ENCODE measurements at regions not wholly inside any gene's neighbourhood (a gene's known extent, or its start where the extent isn't known, plus 50 kb on each side); places are given as distances from the start of the nearest gene placed in this dataset.

DNA sequence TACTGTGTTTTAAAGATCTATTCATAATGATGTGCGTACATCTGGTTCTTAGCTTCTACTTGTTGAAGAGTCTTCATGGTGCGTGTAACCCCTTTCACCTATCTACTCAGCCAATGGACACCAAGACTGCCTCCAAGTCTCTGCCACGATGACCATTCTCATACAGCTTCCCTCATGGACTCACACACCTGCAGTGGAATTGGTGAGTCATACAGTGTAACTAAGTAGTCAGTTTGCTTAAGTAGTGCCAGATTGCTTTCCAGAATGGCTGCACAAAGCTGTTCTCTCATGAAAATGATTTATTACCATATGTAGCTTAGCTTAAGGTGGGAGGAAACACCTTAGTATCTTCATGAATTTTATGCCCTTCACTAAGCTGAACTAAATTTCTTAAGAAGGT is 112.3 kb downstream of the AKAP11 start:
- ChIA-PET POLR2A (no interaction called here), CTCF (no interaction called here)
- TF ChIP-seq, protein P1, sequence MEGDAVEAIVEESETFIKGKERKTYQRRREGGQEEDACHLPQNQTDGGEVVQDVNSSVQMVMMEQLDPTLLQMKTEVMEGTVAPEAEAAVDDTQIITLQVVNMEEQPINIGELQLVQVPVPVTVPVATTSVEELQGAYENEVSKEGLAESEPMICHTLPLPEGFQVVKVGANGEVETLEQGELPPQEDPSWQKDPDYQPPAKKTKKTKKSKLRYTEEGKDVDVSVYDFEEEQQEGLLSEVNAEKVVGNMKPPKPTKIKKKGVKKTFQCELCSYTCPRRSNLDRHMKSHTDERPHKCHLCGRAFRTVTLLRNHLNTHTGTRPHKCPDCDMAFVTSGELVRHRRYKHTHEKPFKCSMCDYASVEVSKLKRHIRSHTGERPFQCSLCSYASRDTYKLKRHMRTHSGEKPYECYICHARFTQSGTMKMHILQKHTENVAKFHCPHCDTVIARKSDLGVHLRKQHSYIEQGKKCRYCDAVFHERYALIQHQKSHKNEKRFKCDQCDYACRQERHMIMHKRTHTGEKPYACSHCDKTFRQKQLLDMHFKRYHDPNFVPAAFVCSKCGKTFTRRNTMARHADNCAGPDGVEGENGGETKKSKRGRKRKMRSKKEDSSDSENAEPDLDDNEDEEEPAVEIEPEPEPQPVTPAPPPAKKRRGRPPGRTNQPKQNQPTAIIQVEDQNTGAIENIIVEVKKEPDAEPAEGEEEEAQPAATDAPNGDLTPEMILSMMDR (IDR thresholded peaks at IDR 0.05; ENCODE audit: unreplicated experiment), result no peak
- Mint-ChIP-seq H3K27me3 (ENCODE audit: insufficient read depth, unreplicated experiment) (no peaks in the 10 kb centered on the region), H3K27ac (ENCODE audit: low read depth, unreplicated experiment) (no peak overlapping the region), H3K4me3 (ENCODE audit: unreplicated experiment) (no peak overlapping the region), H3K36me3 (ENCODE audit: insufficient read depth, unreplicated experiment) (peaks cover 6% of the 10 kb centered on the region), H3K4me1 (ENCODE audit: insufficient read depth, unreplicated experiment) (peaks cover 6% of the 10 kb centered on the region), H3K9me3 (ENCODE audit: unreplicated experiment) (peaks cover 6% of the 10 kb centered on the region)
- intact Hi-C loops (cut with micrococcal nuclease), result no loop called here
- no TSS peak for BruUV-seq (replicated peaks)
- peak; percentile 32 for DNase-seq (ENCODE audit: unreplicated experiment)

DNA sequence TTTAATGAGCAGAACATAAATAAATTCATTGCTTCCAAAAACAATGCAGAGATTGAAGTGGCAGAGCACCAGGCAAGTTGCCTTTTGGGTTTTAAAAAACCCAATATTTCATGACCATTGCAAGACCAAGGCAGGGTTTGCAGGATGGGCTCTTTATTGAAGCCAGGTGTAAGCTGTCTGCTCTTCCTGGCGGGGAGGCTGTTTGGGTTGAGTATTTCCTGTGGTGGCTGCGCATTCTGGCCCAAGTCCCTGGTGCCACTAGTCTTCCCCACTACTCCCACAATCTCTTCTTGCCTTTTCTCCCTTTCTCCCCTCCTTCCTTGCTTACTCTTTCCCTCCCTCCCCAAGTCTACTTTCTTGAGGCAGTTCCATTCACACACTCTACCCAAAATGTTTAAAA is 116.4 kb downstream of the AKAP11 start:
- TF ChIP-seq, protein P1 (IDR thresholded peaks at IDR 0.05; ENCODE audit: unreplicated experiment), result no peak
- no peak for DNase-seq (ENCODE audit: unreplicated experiment)
- H3K4me3 Mint-ChIP-seq (ENCODE audit: unreplicated experiment), result no peak overlapping the region
- no peaks in the 10 kb centered on the region for H3K27me3 Mint-ChIP-seq (ENCODE audit: insufficient read depth, unreplicated experiment)
- peaks cover 6% of the 10 kb centered on the region for H3K4me1 Mint-ChIP-seq (ENCODE audit: insufficient read depth, unreplicated experiment)
- intact Hi-C loops (cut with micrococcal nuclease), result no loop called here
- H3K27ac Mint-ChIP-seq (ENCODE audit: low read depth, unreplicated experiment), result no peak overlapping the region
- no peaks in the 10 kb centered on the region for H3K36me3 Mint-ChIP-seq (ENCODE audit: insufficient read depth, unreplicated experiment)
- POLR2A ChIA-PET, result no interaction called here
- no peaks in the 10 kb centered on the region for H3K9me3 Mint-ChIP-seq (ENCODE audit: unreplicated experiment)
- BruUV-seq (replicated peaks), result no TSS peak
- CTCF ChIA-PET, result interaction anchor here (0.6 to 0.7 kb wide), 2 partner anchors 101 to 147 kb away, joined by 3 to 4 read pairs; no protein-coding TSS in a partner anchor

DNA sequence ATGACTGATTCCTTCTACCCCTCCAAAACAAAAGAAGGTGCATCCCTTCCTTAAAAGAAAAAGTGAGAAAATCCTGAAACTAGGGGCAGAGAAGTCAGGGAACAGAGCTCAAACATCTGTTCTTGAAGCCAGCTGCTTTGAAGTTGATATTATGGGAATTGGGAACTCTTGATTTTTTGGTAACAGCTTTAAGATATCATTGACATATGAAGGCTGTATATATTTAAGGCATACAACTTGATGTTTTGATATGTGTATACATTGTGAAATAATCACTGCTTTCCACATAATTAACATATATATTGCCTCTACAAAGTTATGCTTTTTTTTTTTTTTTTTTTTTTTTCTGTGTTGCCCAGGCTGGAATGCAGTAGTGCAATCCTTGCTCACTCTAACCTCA is 117.1 kb downstream of the AKAP11 start:
- ChIA-PET CTCF (interaction anchor here (0.6 kb wide), 1 partner anchor 100 kb away, joined by 3 read pairs; no protein-coding TSS in a partner anchor), POLR2A (no interaction called here)
- Mint-ChIP-seq H3K27me3 (ENCODE audit: insufficient read depth, unreplicated experiment) (no peaks in the 10 kb centered on the region), H3K4me3 (ENCODE audit: unreplicated experiment) (no peak overlapping the region), H3K9me3 (ENCODE audit: unreplicated experiment) (no peaks in the 10 kb centered on the region), H3K36me3 (ENCODE audit: insufficient read depth, unreplicated experiment) (no peaks in the 10 kb centered on the region), H3K4me1 (ENCODE audit: insufficient read depth, unreplicated experiment) (peaks cover 6% of the 10 kb centered on the region), H3K27ac (ENCODE audit: low read depth, unreplicated experiment) (no peak overlapping the region)
- DNase-seq (ENCODE audit: unreplicated experiment), result no peak
- BruUV-seq (replicated peaks), result no TSS peak
- TF ChIP-seq, protein P1 (IDR thresholded peaks at IDR 0.05; ENCODE audit: unreplicated experiment), result no peak
- intact Hi-C loops (cut with micrococcal nuclease), result no loop called here

DNA sequence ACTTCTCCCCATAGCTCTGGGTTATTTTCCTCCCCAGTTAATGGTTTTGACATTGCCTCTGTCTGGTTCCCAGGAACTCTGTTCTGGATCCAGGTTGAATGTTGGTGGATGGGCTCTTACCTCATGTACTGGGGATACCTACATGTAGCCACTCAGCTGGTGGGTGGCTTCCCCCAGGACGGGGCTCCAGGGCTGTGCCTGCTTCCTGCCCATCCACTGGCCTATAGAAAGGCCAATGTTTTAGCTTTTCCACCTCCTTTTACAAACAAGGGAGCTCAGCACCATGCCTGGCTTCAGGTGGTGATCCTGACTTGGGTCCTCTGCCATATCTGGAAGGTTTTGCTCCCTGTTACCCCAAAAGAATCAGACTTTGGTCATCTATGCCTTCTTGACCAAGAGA is 120.2 kb downstream of the AKAP11 start:
- Mint-ChIP-seq H3K4me3 (ENCODE audit: unreplicated experiment) (no peak overlapping the region), H3K9me3 (ENCODE audit: unreplicated experiment) (no peaks in the 10 kb centered on the region), H3K27ac (ENCODE audit: low read depth, unreplicated experiment) (no peak overlapping the region), H3K36me3 (ENCODE audit: insufficient read depth, unreplicated experiment) (no peaks in the 10 kb centered on the region), H3K4me1 (ENCODE audit: insufficient read depth, unreplicated experiment) (peaks cover 15% of the 10 kb centered on the region), H3K27me3 (ENCODE audit: insufficient read depth, unreplicated experiment) (no peaks in the 10 kb centered on the region)
- no peak for DNase-seq (ENCODE audit: unreplicated experiment)
- intact Hi-C loops (cut with micrococcal nuclease), result no loop called here
- no TSS peak for BruUV-seq (replicated peaks)
- ChIA-PET POLR2A (interaction anchor here (0.6 to 0.8 kb wide), 2 partner anchors 70 to 332 kb away, joined by 3 read pairs; no protein-coding TSS in a partner anchor), CTCF (interaction anchor here (0.7 to 1.1 kb wide), 2 partner anchors 86 to 873 kb away, joined by 3 read pairs; no protein-coding TSS in a partner anchor)
- TF ChIP-seq, protein P1 (IDR thresholded peaks at IDR 0.05; ENCODE audit: unreplicated experiment), result no peak
